K562 (cell line): ENCODE measurements at regions not wholly inside any gene's neighbourhood (a gene's known extent, or its start where the extent isn't known, plus 50 kb on each side); places are given as distances from the start of the nearest gene placed in this dataset.

Experiments used
- ATAC-seq: fragments of 200-7000 bp; cut with Tn5 transposase; 3 replicates; pipeline ENCODE4 v1.9.1; 2020; ENCODE audit warnings: moderate library complexity
- BruUV-seq: library from RNA; stranded (reverse); fragments of 400-500 nt; replicated peaks from 2 replicates; lab custom pipeline; 2021; lab: Mats Ljungman, UMichigan
- CTCF ChIA-PET: fragments of 300-600 bp; formaldehyde crosslinking; extraction: SDS; loops from one replicate; lab custom pipeline; 2021; ENCODE audit warnings: low intra/inter-chr PET ratio; lab: Yijun Ruan, JAX
- POLR2A ChIA-PET: fragments of 300-600, 350-650 bp; sonication (Branson Sonifier 250); formaldehyde crosslinking; extraction: SDS; loops from one replicate; lab custom pipeline; 2021; ENCODE audit warnings: antibody characterized with exemption, inconsistent platforms; lab: Yijun Ruan, JAX
- DNase-seq, 4 experiments: peaks; one replicate each; pipeline versions ENCODE4 v3.0.0 to v3.0.0-alpha.2; 2011 to 2018; ENCODE audit warnings: low spot score in 3 of 4, mixed read lengths in 3 of 4; ENCODE audit errors: extremely low read depth in 1 of 4
- FAIRE-seq: peaks from 2 replicates; lab custom pipeline; 2011; peaks lifted over from hg19 to GRCh38; lab: Jason Lieb, UNC
- H2AFZ ChIP-seq: 2 replicates; pipeline ENCODE4 v1.6.0; 2011; ENCODE audit warnings: low read depth, low read length, control low read depth, inconsistent platforms
- H3K27ac ChIP-seq: fragments of 200-600 bp; 3 replicates; pipeline ENCODE4 v1.8.0; 2011; ENCODE audit warnings: low read depth, mild to moderate bottlenecking, control low read depth, inconsistent platforms, low read length, moderate library complexity, mixed read lengths; ENCODE audit errors: extremely low read depth
- H3K27me3 ChIP-seq, 2 experiments: fragments of 300-600 bp in 1 of 2; 2 replicates in 1 of 2; 3 replicates in 1 of 2; pipeline versions ENCODE4 v1.6.0 to v1.8.0; 2011; ENCODE audit warnings: inconsistent platforms in 2 of 2, low read length in 2 of 2, mild to moderate bottlenecking in 1 of 2, mixed read lengths in 1 of 2, moderate library complexity in 1 of 2; ENCODE audit not compliant: control insufficient read depth in 2 of 2, insufficient read depth in 2 of 2
- H3K36me3 ChIP-seq: fragments of 300-600 bp; 3 replicates; pipeline ENCODE4 v1.8.0; 2011; ENCODE audit warnings: mild to moderate bottlenecking, low read length, inconsistent platforms; ENCODE audit not compliant: control insufficient read depth, insufficient read depth
- H3K4me1 ChIP-seq, 2 experiments: fragments of 200-600 bp in 1 of 2; replicated peaks in 1 of 2; 2 replicates in 1 of 2; 3 replicates in 1 of 2; pipeline versions ENCODE4 v1.5.1 to v1.8.0; 2011; ENCODE audit warnings: inconsistent platforms in 2 of 2, low read length in 2 of 2, mild to moderate bottlenecking in 1 of 2, mixed read lengths in 1 of 2, moderate library complexity in 1 of 2; ENCODE audit not compliant: control insufficient read depth in 2 of 2, insufficient read depth in 2 of 2
- H3K4me2 ChIP-seq: 2 replicates; pipeline ENCODE4 v1.6.1; 2011; ENCODE audit warnings: low read length, control low read depth, inconsistent platforms, mixed read lengths; ENCODE audit not compliant: insufficient read depth
- H3K4me3 ChIP-seq: fragments of 200-600 bp; sonication (generic), shearing (Covaris generic); 2 replicates; pipeline ENCODE4 v1.5.1; 2016; ENCODE audit warnings: control low read depth, inconsistent platforms
- H3K79me2 ChIP-seq: fragments of 200-600 bp; 3 replicates; pipeline ENCODE4 v1.8.0; 2011; ENCODE audit warnings: low read length, inconsistent platforms; ENCODE audit not compliant: control insufficient read depth, insufficient read depth
- H3K9ac ChIP-seq, 2 experiments: 2 replicates each; pipeline versions ENCODE4 v1.6.0 to v1.6.1; 2011; ENCODE audit warnings: low read depth in 2 of 2, low read length in 2 of 2, control low read depth in 1 of 2, inconsistent platforms in 1 of 2, mild to moderate bottlenecking in 1 of 2, mixed read lengths in 1 of 2; ENCODE audit not compliant: insufficient read depth in 1 of 2
- H3K9me1 ChIP-seq: one replicate; pipeline ENCODE4 v1.6.0; 2011; ENCODE audit warnings: inconsistent platforms, mild to moderate bottlenecking, low read length, moderate library complexity; ENCODE audit not compliant: control insufficient read depth, insufficient read depth
- H3K9me3 ChIP-seq: replicated peaks from 2 replicates; pipeline ENCODE4 v1.5.1; 2011; ENCODE audit warnings: low read depth, low read length, inconsistent platforms; ENCODE audit not compliant: control insufficient read depth, insufficient read depth
- H4K20me1 ChIP-seq: replicated peaks from 2 replicates; pipeline ENCODE4 v1.6.1; 2011; ENCODE audit warnings: low read length, inconsistent platforms, mixed read lengths; ENCODE audit not compliant: control insufficient read depth, insufficient read depth
- CREM ChIP-seq: IDR thresholded peaks from 2 replicates; pipeline ENCODE4 v1.6.1; 2014; ENCODE audit warnings: antibody characterized with exemption, low read depth
- ETV6 ChIP-seq, 3 experiments: fragments of 150-350 bp in 1 of 3; sonication (generic) in 1 of 3; formaldehyde crosslinking in 1 of 3; IDR thresholded peaks; 2 replicates each; pipeline versions ENCODE4 v1.6.1 to v1.8.0; 2014 to 2022; ENCODE audit warnings: borderline replicate concordance in 2 of 3, low read depth in 2 of 3, antibody characterized with exemption in 1 of 3, low read length in 1 of 3, mild to moderate bottlenecking in 1 of 3, missing genetic modification reagents in 1 of 3
- EWSR1 ChIP-seq: fragments of 450-650 bp; IDR thresholded peaks from 2 replicates; pipeline ENCODE4 v1.6.1; 2018; ENCODE audit warnings: borderline replicate concordance, mild to moderate bottlenecking, low read depth, moderate library complexity; ENCODE audit not compliant: partially characterized antibody
- FOS ChIP-seq: IDR thresholded peaks from 3 replicates; pipeline ENCODE4 v1.6.1; 2011; ENCODE audit not compliant: insufficient read length; ENCODE audit errors: extremely low read depth
- FOXP1 ChIP-seq: sonication (generic); formaldehyde crosslinking; IDR thresholded peaks from 2 replicates; pipeline ENCODE4 v1.8.0; 2022; ENCODE audit warnings: mild to moderate bottlenecking, missing genetic modification reagents
- GTF2F1 ChIP-seq: IDR thresholded peaks from 2 replicates; pipeline ENCODE4 v1.6.1; 2011; ENCODE audit warnings: low read depth, low read length, improper control_type of control experiment
- KDM5B ChIP-seq: fragments of 200-600 bp; sonication (generic); IDR thresholded peaks from 2 replicates; pipeline ENCODE4 v1.6.1; 2012; ENCODE audit warnings: low read depth, mild to moderate bottlenecking, moderate library complexity, low read length, control low read depth, inconsistent platforms; ENCODE audit not compliant: insufficient replicate concordance
- PRMT5 ChIP-seq: sonication (generic); formaldehyde crosslinking; IDR thresholded peaks from 2 replicates; pipeline ENCODE4 v1.5.0; 2020; ENCODE audit warnings: missing genetic modification reagents
- SIN3A ChIP-seq, 2 experiments: fragments of 150-350 bp in 1 of 2; IDR thresholded peaks; 2 replicates each; pipeline ENCODE4 v1.6.1; 2011 to 2016; ENCODE audit warnings: borderline replicate concordance in 2 of 2, low read depth in 2 of 2, low read length in 2 of 2, mild to moderate bottlenecking in 2 of 2, moderate library complexity in 2 of 2; ENCODE audit not compliant: control insufficient read depth in 1 of 2
- THRAP3 ChIP-seq: fragments of 450-650 bp; IDR thresholded peaks from 2 replicates; pipeline ENCODE4 v1.6.1; 2016; ENCODE audit warnings: mild to moderate bottlenecking, inconsistent platforms, borderline replicate concordance
- ZNF444 ChIP-seq: fragments of 250-450 bp; sonication (Bioruptor Pico); IDR thresholded peaks from 2 replicates; pipeline ENCODE4 v1.4.0; 2020; ENCODE audit warnings: mild to moderate bottlenecking, moderate library complexity
- ZNF589 ChIP-seq: fragments of 200-800 bp; sonication (Bioruptor generic); IDR thresholded peaks from 2 replicates; pipeline ENCODE4 v1.6.1; 2016; ENCODE audit warnings: low read depth, missing genetic modification characterization, missing compliant biosample characterization
- WGBS: fragments of 100-300 bp; shearing (Covaris generic); methylation state at CpG from one replicate; pipeline ENCODE4 v1.1.6; 2016; ENCODE audit warnings: low coverage, mixed read lengths; ENCODE audit not compliant: insufficient coverage; ENCODE audit errors: missing lambda C conversion rate; 5-methylcytosine and 5-hydroxymethylcytosine counted together
- in situ Hi-C: fragments of 300-500 bp; cut with MboI; formaldehyde crosslinking; loops from 4 replicates; pipeline ENCODE4 v1.15.0; 2018; ENCODE audit warnings: inconsistent platforms, mixed read lengths
- intact Hi-C: fragments of 100-400 bp; cut with micrococcal nuclease; formaldehyde crosslinking; loops from 2 replicates; pipeline ENCODE4 v1.14.2; 2022
- TF ChIP-seq, protein P1 (sequence below): fragments of 450-650 bp; formaldehyde crosslinking; IDR thresholded peaks from 2 replicates; pipeline ENCODE4 v1.4.0; 2020; ENCODE audit warnings: mild to moderate bottlenecking
- TF ChIP-seq, protein P2 (sequence below): fragments of 250-450 bp; sonication (Bioruptor Pico); IDR thresholded peaks from 2 replicates; pipeline ENCODE4 v1.5.0; 2020; ENCODE audit warnings: mild to moderate bottlenecking
- TF ChIP-seq, protein P3 (sequence below): fragments of 450-650 bp; IDR thresholded peaks from 2 replicates; pipeline ENCODE4 v1.6.1; 2016; ENCODE audit warnings: antibody characterized with exemption

DNA sequence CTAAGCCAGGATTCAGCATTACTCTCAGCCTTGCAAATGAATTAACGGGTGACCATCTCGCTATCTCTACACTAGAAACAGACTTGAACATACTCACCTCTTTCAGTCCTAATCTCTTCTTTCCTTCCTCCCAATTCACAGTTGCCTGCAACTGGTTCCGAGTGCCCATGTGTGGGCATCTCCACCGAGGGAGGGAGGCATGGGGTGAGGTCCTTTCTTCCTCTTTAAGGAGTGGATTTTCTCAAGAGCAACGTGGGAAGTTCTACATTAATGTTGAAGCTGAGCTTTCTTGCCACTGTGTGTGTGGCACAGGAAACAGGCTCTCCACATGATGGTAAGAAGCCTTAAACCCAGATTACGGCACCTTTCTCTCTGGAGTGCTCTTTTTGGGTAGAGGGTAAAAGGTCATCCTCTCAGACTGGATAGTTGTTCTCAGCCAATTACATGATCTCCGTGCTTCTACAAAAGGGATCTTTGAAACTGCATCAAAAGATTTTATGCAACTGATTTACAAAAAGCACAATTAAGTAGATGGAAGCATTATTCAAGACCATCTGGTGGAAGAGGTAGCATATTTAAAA lies 286.8 kb upstream of the NR2F2 start:
- peaks cover 3 to 36% of the 10 kb centered on the region in 2 experiments; a peak in 3 of 5 replicates for H3K4me1 ChIP-seq
- DNase-seq (no peak), FAIRE-seq (no peak), ATAC-seq (no peak)
- H3K4me2 ChIP-seq: no peak overlapping the region
- H4K20me1 ChIP-seq: no peaks in the 10 kb centered on the region
- H3K27ac ChIP-seq: peak overlapping the region; percentile 32; the same call in 2 of the 3 replicates
- H3K79me2 ChIP-seq: no peaks in the 10 kb centered on the region
- H3K9ac ChIP-seq: peak overlapping the region in 1 of 2 experiments; percentile 8; a peak in 1 of 4 replicates
- ChIA-PET POLR2A (interaction anchor here (1.3 kb wide), 1 partner anchor 9 kb away, joined by 3 read pairs; no protein-coding TSS in a partner anchor), CTCF (no interaction called here)
- H2AFZ ChIP-seq: peak overlapping the region; percentile 71
- WGBS: 60% methylated on average over 7 of the region's 7 CpGs
- no peaks in the 10 kb centered on the region for H3K36me3 ChIP-seq
- intact Hi-C loops (loop anchor here (2.0 kb wide), 1 partner anchor 113 kb away; no protein-coding TSS in a partner anchor), in situ Hi-C loops (no loop called here)
- no peak overlapping the region for H3K4me3 ChIP-seq
- BruUV-seq: no TSS peak
- H3K9me1 ChIP-seq: no peaks in the 10 kb centered on the region
- H3K27me3 ChIP-seq: no peaks in the 10 kb centered on the region
- no peaks in the 10 kb centered on the region for H3K9me3 ChIP-seq
- no peak for TF ChIP-seq GTF2F1
- no peak for TF ChIP-seq ETV6 (IDR thresholded peaks at IDR 0.05; ENCODE audit: borderline replicate concordance in 1 of 2, low read depth in 2 of 2, low read length in 1 of 2)
- TF ChIP-seq ETV6 (CRISPR knock-in tag; IDR thresholded peaks at IDR 0.05; ENCODE audit: borderline replicate concordance): no peak
- TF ChIP-seq SIN3A (IDR thresholded peaks at IDR 0.05; ENCODE audit: borderline replicate concordance in 2 of 2, control insufficient read depth in 1 of 2, low read depth in 2 of 2, low read length in 2 of 2): no peak
- TF ChIP-seq CREM: no peak
- TF ChIP-seq, protein P1, sequence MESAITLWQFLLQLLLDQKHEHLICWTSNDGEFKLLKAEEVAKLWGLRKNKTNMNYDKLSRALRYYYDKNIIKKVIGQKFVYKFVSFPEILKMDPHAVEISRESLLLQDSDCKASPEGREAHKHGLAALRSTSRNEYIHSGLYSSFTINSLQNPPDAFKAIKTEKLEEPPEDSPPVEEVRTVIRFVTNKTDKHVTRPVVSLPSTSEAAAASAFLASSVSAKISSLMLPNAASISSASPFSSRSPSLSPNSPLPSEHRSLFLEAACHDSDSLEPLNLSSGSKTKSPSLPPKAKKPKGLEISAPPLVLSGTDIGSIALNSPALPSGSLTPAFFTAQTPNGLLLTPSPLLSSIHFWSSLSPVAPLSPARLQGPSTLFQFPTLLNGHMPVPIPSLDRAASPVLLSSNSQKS: no peak
- no peak for TF ChIP-seq THRAP3
- no peak for TF ChIP-seq FOXP1 (CRISPR knock-in tag)
- no peak; the same call in 1 of the 2 replicates for TF ChIP-seq ZNF589 (CRISPR knock-in tag)
- TF ChIP-seq, protein P2, sequence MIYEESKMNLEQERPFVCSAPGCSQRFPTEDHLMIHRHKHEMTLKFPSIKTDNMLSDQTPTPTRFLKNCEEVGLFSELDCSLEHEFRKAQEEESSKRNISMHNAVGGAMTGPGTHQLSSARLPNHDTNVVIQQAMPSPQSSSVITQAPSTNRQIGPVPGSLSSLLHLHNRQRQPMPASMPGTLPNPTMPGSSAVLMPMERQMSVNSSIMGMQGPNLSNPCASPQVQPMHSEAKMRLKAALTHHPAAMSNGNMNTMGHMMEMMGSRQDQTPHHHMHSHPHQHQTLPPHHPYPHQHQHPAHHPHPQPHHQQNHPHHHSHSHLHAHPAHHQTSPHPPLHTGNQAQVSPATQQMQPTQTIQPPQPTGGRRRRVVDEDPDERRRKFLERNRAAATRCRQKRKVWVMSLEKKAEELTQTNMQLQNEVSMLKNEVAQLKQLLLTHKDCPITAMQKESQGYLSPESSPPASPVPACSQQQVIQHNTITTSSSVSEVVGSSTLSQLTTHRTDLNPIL (CRISPR knock-in tag): no peak
- TF ChIP-seq ZNF444: no peak
- no peak for TF ChIP-seq KDM5B
- TF ChIP-seq, protein P3, sequence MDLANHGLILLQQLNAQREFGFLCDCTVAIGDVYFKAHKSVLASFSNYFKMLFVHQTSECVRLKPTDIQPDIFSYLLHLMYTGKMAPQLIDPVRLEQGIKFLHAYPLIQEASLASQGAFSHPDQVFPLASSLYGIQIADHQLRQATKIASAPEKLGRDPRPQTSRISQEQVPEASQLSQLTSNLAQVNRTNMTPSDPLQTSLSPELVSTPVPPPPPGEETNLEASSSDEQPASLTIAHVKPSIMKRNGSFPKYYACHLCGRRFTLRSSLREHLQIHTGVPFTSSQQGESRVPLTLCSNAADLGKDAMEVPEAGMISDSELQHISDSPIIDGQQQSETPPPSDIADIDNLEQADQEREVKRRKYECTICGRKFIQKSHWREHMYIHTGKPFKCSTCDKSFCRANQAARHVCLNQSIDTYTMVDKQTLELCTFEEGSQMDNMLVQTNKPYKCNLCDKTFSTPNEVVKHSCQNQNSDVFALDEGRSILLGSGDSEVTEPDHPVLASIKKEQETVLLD: no peak
- TF ChIP-seq EWSR1: no peak
- TF ChIP-seq PRMT5 (CRISPR knock-in tag): no peak
- TF ChIP-seq FOS: no peak
